Transverse colon (tissue), 4 donors: ENCODE measurements at regions not wholly inside any gene's neighbourhood (a gene's known extent, or its start where the extent isn't known, plus 50 kb on each side); places are given as distances from the start of the nearest gene placed in this dataset.

Experiments
- DNase-seq: peaks from one replicate; pipeline ENCODE4 v3.0.0-alpha.2; 2019
- H3K27ac ChIP-seq, 4 donors: fragments of 200-600 bp; sonication (generic); 2 replicates each; pipeline ENCODE4 v1.5.1; 2016 to 2018; ENCODE audit warnings: inconsistent platforms in 4 of 4
- H3K27me3 ChIP-seq: fragments of 200-600 bp; sonication (generic); 2 replicates; pipeline ENCODE4 v1.5.1; 2017; ENCODE audit warnings: inconsistent platforms
- H3K36me3 ChIP-seq, 4 donors: fragments of 200-600 bp; sonication (generic); 2 replicates each; pipeline ENCODE4 v1.5.1; 2017 to 2019; ENCODE audit warnings: inconsistent platforms in 4 of 4
- H3K4me1 ChIP-seq, 4 donors: fragments of 200-600 bp; sonication (generic); 2 replicates each; pipeline ENCODE4 v1.5.1; 2017 to 2020; ENCODE audit warnings: inconsistent platforms in 4 of 4
- H3K4me3 ChIP-seq, 4 donors: fragments of 200-600 bp; sonication (generic); 1 replicate in 1 of 4; 2 replicates in 3 of 4; pipeline versions ENCODE4 v1.5.1 to v1.6.1; 2017 to 2019; ENCODE audit warnings: inconsistent platforms in 4 of 4
- H3K9me3 ChIP-seq, 2 donors: fragments of 200-600 bp; sonication (generic); 2 replicates each; pipeline ENCODE4 v1.5.1; 2017 to 2019; ENCODE audit warnings: inconsistent platforms in 2 of 2
- CTCF ChIP-seq, 5 experiments: fragments of 200-600 bp in 3 of 5; fragments of 450-650 bp in 2 of 5; sonication (generic) in 3 of 5; IDR thresholded peaks; 1 replicate in 2 of 5; 2 replicates in 3 of 5; pipeline ENCODE4 v1.5.1; 2016 to 2017; ENCODE audit warnings: antibody characterized with exemption in 5 of 5, inconsistent platforms in 3 of 5, mild to moderate bottlenecking in 2 of 5, moderate library complexity in 1 of 5
- EP300 ChIP-seq: sonication (generic); formaldehyde crosslinking; IDR thresholded peaks from one replicate; pipeline ENCODE4 v1.6.1; 2017; ENCODE audit warnings: antibody characterized with exemption, low read depth
- POLR2A ChIP-seq: fragments of 450-650 bp; IDR thresholded peaks from one replicate; pipeline ENCODE4 v1.6.1; 2016; ENCODE audit warnings: antibody characterized with exemption, mild to moderate bottlenecking, moderate library complexity
- POLR2AphosphoS5 ChIP-seq, 3 donors: sonication (generic); formaldehyde crosslinking; IDR thresholded peaks; one replicate each; pipeline ENCODE4 v1.6.1; 2016; ENCODE audit warnings: antibody characterized with exemption in 3 of 3
- WGBS, 2 donors: methylation state at CpG; one replicate each; pipeline ENCODE4 v1.1.5; 2018; ENCODE audit warnings: low coverage in 1 of 2; 5-methylcytosine and 5-hydroxymethylcytosine counted together
- in situ Hi-C, 4 donors: fragments of 200-750 bp; cut with MboI; loops; one replicate each; pipeline versions ENCODE4 v1.15.0 to v1.15.1; 2017; ENCODE audit warnings: low sequenced_read_pairs in 3 of 4, low pct_ligation_motif_present in 1 of 4, low pct_unique_long_range_greater_than_20kb in 1 of 4
- intact Hi-C: fragments of 100-400 bp; cut with DNase I; formaldehyde crosslinking; loops from one replicate; pipeline ENCODE4 v1.15.1; 2023; ENCODE audit warnings: low total_unique reads

- Histone ChIP-seq H3K27me3 (no peaks in the 10 kb centered on the region), H3K9me3 (peaks cover 6 to 8% of the 10 kb centered on the region in 2 donors), H3K4me3 (no peak overlapping the region), H3K36me3 (no peaks in the 10 kb centered on the region), H3K27ac (no peak overlapping the region), H3K4me1 (no peaks in the 10 kb centered on the region)
- DNase-seq = no peak
- 81% methylated on average over 1 of the region's 1 CpG; no CpG with 5 or more reads in 1 of the 2 donors for WGBS, 2 donors
- intact Hi-C loops = no loop called here
- in situ Hi-C loops = no loop called here
- TF ChIP-seq POLR2A (no peak), POLR2AphosphoS5 (IDR thresholded peaks at IDR 0.05) (no peak), CTCF (IDR thresholded peaks at IDR 0.05) (no peak), EP300 (no peak)
Observed at GRCh38 chr3:81947359-81947758, 185.9 kb upstream of the GBE1 start.

- Histone ChIP-seq H3K9me3 (peaks cover 6% of the 10 kb centered on the region in 2 donors), H3K4me1 (no peaks in the 10 kb centered on the region), H3K4me3 (no peak overlapping the region), H3K27me3 (no peaks in the 10 kb centered on the region), H3K36me3 (no peaks in the 10 kb centered on the region), H3K27ac (no peak overlapping the region)
- no peak for TF ChIP-seq POLR2A
- no peak for DNase-seq
- in situ Hi-C loops = no loop called here
- intact Hi-C loops = no loop called here
Observed at GRCh38 chr3:81938681-81939080, 177.2 kb upstream of the GBE1 start.

GRCh38 chr3:81936817-81937216 lies 175.4 kb upstream of the GBE1 start:
- TF ChIP-seq POLR2A (no peak), EP300 (no peak), CTCF (IDR thresholded peaks at IDR 0.05) (no peak), POLR2AphosphoS5 (IDR thresholded peaks at IDR 0.05) (no peak)
- intact Hi-C loops = no loop called here
- H3K27me3 ChIP-seq = no peaks in the 10 kb centered on the region
- H3K4me1 ChIP-seq = no peaks in the 10 kb centered on the region
- H3K4me3 ChIP-seq = no peak overlapping the region
- no peaks in the 10 kb centered on the region for H3K36me3 ChIP-seq
- no peak for DNase-seq
- in situ Hi-C loops = no loop called here
- H3K27ac ChIP-seq = no peak overlapping the region
- 48 to 50% methylated on average over 1 of the region's 1 CpG for WGBS, 2 donors
- H3K9me3 ChIP-seq = no peaks in the 10 kb centered on the region

- intact Hi-C loops = no loop called here
- in situ Hi-C loops = no loop called here
- TF ChIP-seq POLR2A (no peak), POLR2AphosphoS5 (IDR thresholded peaks at IDR 0.05) (no peak), CTCF (IDR thresholded peaks at IDR 0.05) (no peak), EP300 (no peak)
- no peak overlapping the region for H3K4me3 ChIP-seq
- no peaks in the 10 kb centered on the region for H3K36me3 ChIP-seq
- no peaks in the 10 kb centered on the region for H3K27me3 ChIP-seq
- WGBS, 2 donors = 85% methylated on average over 4 of the region's 4 CpGs
- no peak for DNase-seq
- H3K9me3 ChIP-seq = no peaks in the 10 kb centered on the region
- H3K4me1 ChIP-seq = no peaks in the 10 kb centered on the region
- no peak overlapping the region for H3K27ac ChIP-seq
Observed at GRCh38 chr3:81932681-81933080, 171.2 kb upstream of the GBE1 start.
